Astrocyte (in vitro differentiated cells and primary cell): ENCODE measurements at regions not wholly inside any gene's neighbourhood (a gene's known extent, or its start where the extent isn't known, plus 50 kb on each side); places are given as distances from the start of the nearest gene placed in this dataset.

Experiments used
- EZH2 ChIP-seq: IDR thresholded peaks from 2 replicates; pipeline ENCODE4 v1.6.1; 2012; ENCODE audit warnings: mild to moderate bottlenecking, low read length, inconsistent platforms; ENCODE audit not compliant: insufficient read depth
- TF ChIP-seq, protein P1 (sequence below): IDR thresholded peaks from 2 replicates; pipeline ENCODE4 v1.5.1; 2011; ENCODE audit warnings: low read depth, mild to moderate bottlenecking, inconsistent platforms, low read length, moderate library complexity; ENCODE audit not compliant: insufficient read depth

DNA sequence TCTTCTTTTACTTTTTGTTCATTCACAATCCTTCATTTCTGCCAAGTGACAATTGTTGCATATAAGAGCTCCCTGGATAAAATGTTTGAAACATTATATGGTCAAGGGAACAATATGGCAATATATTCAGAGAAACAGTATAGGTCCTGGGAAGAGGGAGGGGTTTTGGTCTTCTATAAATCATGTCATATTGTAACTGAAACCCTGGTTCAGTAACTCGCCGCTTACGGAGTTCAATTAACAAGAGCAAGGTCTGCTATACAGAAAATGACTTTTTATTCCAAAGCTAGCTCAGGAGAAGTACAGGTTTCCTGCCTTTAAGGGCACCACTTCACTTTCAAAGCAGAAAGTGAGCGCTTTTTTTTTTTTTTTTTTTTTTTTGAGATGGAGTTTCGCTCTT, 522.1 kb upstream of the TGFBR2 start:
- TF ChIP-seq, protein P1, sequence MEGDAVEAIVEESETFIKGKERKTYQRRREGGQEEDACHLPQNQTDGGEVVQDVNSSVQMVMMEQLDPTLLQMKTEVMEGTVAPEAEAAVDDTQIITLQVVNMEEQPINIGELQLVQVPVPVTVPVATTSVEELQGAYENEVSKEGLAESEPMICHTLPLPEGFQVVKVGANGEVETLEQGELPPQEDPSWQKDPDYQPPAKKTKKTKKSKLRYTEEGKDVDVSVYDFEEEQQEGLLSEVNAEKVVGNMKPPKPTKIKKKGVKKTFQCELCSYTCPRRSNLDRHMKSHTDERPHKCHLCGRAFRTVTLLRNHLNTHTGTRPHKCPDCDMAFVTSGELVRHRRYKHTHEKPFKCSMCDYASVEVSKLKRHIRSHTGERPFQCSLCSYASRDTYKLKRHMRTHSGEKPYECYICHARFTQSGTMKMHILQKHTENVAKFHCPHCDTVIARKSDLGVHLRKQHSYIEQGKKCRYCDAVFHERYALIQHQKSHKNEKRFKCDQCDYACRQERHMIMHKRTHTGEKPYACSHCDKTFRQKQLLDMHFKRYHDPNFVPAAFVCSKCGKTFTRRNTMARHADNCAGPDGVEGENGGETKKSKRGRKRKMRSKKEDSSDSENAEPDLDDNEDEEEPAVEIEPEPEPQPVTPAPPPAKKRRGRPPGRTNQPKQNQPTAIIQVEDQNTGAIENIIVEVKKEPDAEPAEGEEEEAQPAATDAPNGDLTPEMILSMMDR: no peak
- no peak for TF ChIP-seq EZH2
